BLaER1 treated with 17β-estradiol and CSF1 and Interleukin-3, amounts not matched to agents 10 nM and 100 nM (cell line): ENCODE measurements at regions not wholly inside any gene's neighbourhood (a gene's known extent, or its start where the extent isn't known, plus 50 kb on each side); places are given as distances from the start of the nearest gene placed in this dataset.

Source experiments
- H3K27ac ChIP-seq, 11 experiments: shearing (Covaris generic); formaldehyde crosslinking; 2 replicates each; pipeline ENCODE4 v1.8.1; 2022
- H3K27me3 ChIP-seq, 11 experiments: shearing (Covaris generic); formaldehyde crosslinking; 2 replicates each; pipeline ENCODE4 v1.8.1; 2022
- H3K36me3 ChIP-seq, 11 experiments: shearing (Covaris generic); formaldehyde crosslinking; 2 replicates each; pipeline ENCODE4 v1.8.1; 2022
- H3K4me1 ChIP-seq, 10 experiments: shearing (Covaris generic); formaldehyde crosslinking; 2 replicates each; pipeline ENCODE4 v1.8.1; 2022
- H3K4me2 ChIP-seq, 11 experiments: shearing (Covaris generic); formaldehyde crosslinking; 2 replicates each; pipeline ENCODE4 v1.8.1; 2022
- H3K4me3 ChIP-seq, 10 experiments: shearing (Covaris generic); formaldehyde crosslinking; 2 replicates each; pipeline ENCODE4 v1.8.1; 2022
- H3K9ac ChIP-seq, 11 experiments: shearing (Covaris generic); formaldehyde crosslinking; 2 replicates each; pipeline ENCODE4 v1.8.1; 2022
- H3K9me3 ChIP-seq, 11 experiments: shearing (Covaris generic); formaldehyde crosslinking; replicated peaks in 1 of 11; 2 replicates each; pipeline ENCODE4 v1.8.1; 2022
- H4K20me1 ChIP-seq, 11 experiments: shearing (Covaris generic); formaldehyde crosslinking; 2 replicates each; pipeline ENCODE4 v1.8.1; 2022
- Cebpa-rat ChIP-seq, 11 experiments: shearing (Covaris generic); IDR thresholded peaks; 2 replicates each; pipeline ENCODE4 v1.8.1; 2022

GRCh38 chr5:101846496-101846895 lies 449.6 kb downstream of the SLCO4C1 start:
- Histone ChIP-seq H3K4me2 (no peak overlapping the region), H3K27me3 (no peaks in the 10 kb centered on the region), H3K27ac (no peak overlapping the region), H3K4me1 (peaks cover 0 to 16% (median 0%) of the 10 kb centered on the region in 10 experiments; a peak in 4 of 20 replicates), H3K4me3 (no peak overlapping the region), H3K9me3 (no peaks in the 10 kb centered on the region), H4K20me1 (no peaks in the 10 kb centered on the region), H3K36me3 (no peaks in the 10 kb centered on the region), H3K9ac (no peak overlapping the region)
- TF ChIP-seq Cebpa-rat (IDR thresholded peaks at IDR 0.05) = no peak

- H3K9me3 ChIP-seq = no peaks in the 10 kb centered on the region
- TF ChIP-seq Cebpa-rat (IDR thresholded peaks at IDR 0.05) = no peak
- H3K27me3 ChIP-seq = no peaks in the 10 kb centered on the region
- no peaks in the 10 kb centered on the region for H4K20me1 ChIP-seq
- no peak overlapping the region for H3K9ac ChIP-seq
- no peak overlapping the region for H3K4me2 ChIP-seq
- H3K4me3 ChIP-seq = no peak overlapping the region
- H3K4me1 ChIP-seq = peaks cover 0 to 9% (median 0%) of the 10 kb centered on the region in 10 experiments; a peak in 4 of 20 replicates
- H3K27ac ChIP-seq = no peak overlapping the region
- no peaks in the 10 kb centered on the region for H3K36me3 ChIP-seq
These were observed 453.0 kb downstream of the SLCO4C1 start for GRCh38 chr5:101843055-101843454.

- H3K9me3 ChIP-seq = no peaks in the 10 kb centered on the region
- H3K4me1 ChIP-seq = no peaks in the 10 kb centered on the region
- no peaks in the 10 kb centered on the region for H4K20me1 ChIP-seq
- H3K36me3 ChIP-seq = no peaks in the 10 kb centered on the region
- H3K9ac ChIP-seq = no peak overlapping the region
- no peak for TF ChIP-seq Cebpa-rat (IDR thresholded peaks at IDR 0.05)
- no peak overlapping the region for H3K27ac ChIP-seq
- H3K4me3 ChIP-seq = no peak overlapping the region
- H3K4me2 ChIP-seq = no peak overlapping the region
- H3K27me3 ChIP-seq = no peaks in the 10 kb centered on the region
These were observed 457.6 kb downstream of the SLCO4C1 start for GRCh38 chr5:101838435-101838834.

- Histone ChIP-seq H3K4me2 (no peak overlapping the region), H3K27me3 (no peaks in the 10 kb centered on the region), H3K27ac (no peak overlapping the region), H3K9me3 (peaks cover 0 to 13% (median 6%) of the 10 kb centered on the region in 11 experiments; a peak in 9 of 22 replicates), H3K9ac (no peak overlapping the region), H3K4me3 (no peak overlapping the region), H4K20me1 (no peaks in the 10 kb centered on the region), H3K4me1 (no peaks in the 10 kb centered on the region), H3K36me3 (no peaks in the 10 kb centered on the region)
- TF ChIP-seq Cebpa-rat (IDR thresholded peaks at IDR 0.05) = peak in 2 of 11 experiments; percentile 51 to 68; a peak in 4 of 22 replicates
These were observed 466.8 kb downstream of the SLCO4C1 start for GRCh38 chr5:101829255-101829654.

- Histone ChIP-seq H3K4me2 (no peak overlapping the region), H3K4me3 (no peak overlapping the region), H3K9ac (no peak overlapping the region), H3K4me1 (no peaks in the 10 kb centered on the region), H3K36me3 (no peaks in the 10 kb centered on the region), H3K9me3 (peaks cover 0 to 12% (median 6%) of the 10 kb centered on the region in 11 experiments; a peak in 5 of 22 replicates), H4K20me1 (no peaks in the 10 kb centered on the region), H3K27me3 (no peaks in the 10 kb centered on the region), H3K27ac (no peak overlapping the region)
- no peak for TF ChIP-seq Cebpa-rat (IDR thresholded peaks at IDR 0.05)
These were observed 484.6 kb downstream of the SLCO4C1 start for GRCh38 chr5:101811466-101811865.

GRCh38 chr5:101806410-101806809 lies 489.7 kb downstream of the SLCO4C1 start:
- Histone ChIP-seq H4K20me1 (no peaks in the 10 kb centered on the region), H3K9me3 (peaks cover 0 to 15% (median 6%) of the 10 kb centered on the region in 11 experiments; a peak in 5 of 22 replicates), H3K27ac (no peak overlapping the region), H3K27me3 (no peaks in the 10 kb centered on the region), H3K4me1 (no peaks in the 10 kb centered on the region), H3K4me2 (no peak overlapping the region), H3K9ac (no peak overlapping the region), H3K36me3 (no peaks in the 10 kb centered on the region), H3K4me3 (no peak overlapping the region)
- no peak for TF ChIP-seq Cebpa-rat (IDR thresholded peaks at IDR 0.05)

GRCh38 chr5:101796427-101796826 lies 499.7 kb downstream of the SLCO4C1 start:
- peak in 1 of 11 experiments; percentile 53; a peak in 1 of 22 replicates for TF ChIP-seq Cebpa-rat (IDR thresholded peaks at IDR 0.05)
- H3K9ac ChIP-seq = no peak overlapping the region
- no peaks in the 10 kb centered on the region for H3K27me3 ChIP-seq
- H3K9me3 ChIP-seq = 0 out of 22 replicates have a peak, but pooled peaks cover 0 to 7% (median 0%) of the 10 kb centered on the region in 11 experiments
- H3K4me1 ChIP-seq = peaks cover 0 to 16% (median 4%) of the 10 kb centered on the region in 10 experiments; a peak in 8 of 20 replicates
- no peaks in the 10 kb centered on the region for H4K20me1 ChIP-seq
- H3K27ac ChIP-seq = peak overlapping the region in 7 of 11 experiments; percentile 3 to 67 (median 51); a peak in 12 of 22 replicates
- H3K4me3 ChIP-seq = no peak overlapping the region
- no peaks in the 10 kb centered on the region for H3K36me3 ChIP-seq
- peak overlapping the region in 5 of 11 experiments; percentile 26 to 66 (median 43); a peak in 8 of 22 replicates for H3K4me2 ChIP-seq

- Histone ChIP-seq H4K20me1 (no peaks in the 10 kb centered on the region), H3K4me3 (no peak overlapping the region), H3K27ac (no peak overlapping the region), H3K36me3 (no peaks in the 10 kb centered on the region), H3K4me2 (no peak overlapping the region), H3K4me1 (peaks cover 0 to 10% (median 0%) of the 10 kb centered on the region in 10 experiments; a peak in 3 of 20 replicates), H3K9me3 (no peaks in the 10 kb centered on the region), H3K9ac (no peak overlapping the region), H3K27me3 (no peaks in the 10 kb centered on the region)
- TF ChIP-seq Cebpa-rat (IDR thresholded peaks at IDR 0.05) = no peak
These were observed 507.3 kb downstream of the SLCO4C1 start for GRCh38 chr5:101788797-101789196.

GRCh38 chr5:101785090-101785489 lies 511.0 kb downstream of the SLCO4C1 start:
- Histone ChIP-seq H3K4me1 (peaks cover 0 to 6% (median 0%) of the 10 kb centered on the region in 10 experiments; a peak in 2 of 20 replicates), H3K27me3 (no peaks in the 10 kb centered on the region), H3K4me3 (no peak overlapping the region), H4K20me1 (no peaks in the 10 kb centered on the region), H3K9ac (no peak overlapping the region), H3K4me2 (no peak overlapping the region), H3K36me3 (no peaks in the 10 kb centered on the region), H3K27ac (no peak overlapping the region), H3K9me3 (no peaks in the 10 kb centered on the region)
- no peak for TF ChIP-seq Cebpa-rat (IDR thresholded peaks at IDR 0.05)
